ENCODE measurements at regions not wholly inside any gene's neighbourhood (a gene's known extent, or its start where the extent isn't known, plus 50 kb on each side); places are given as distances from the start of the nearest gene placed in this dataset.
"Not testable (repeated sequence)": the region's sequence is repeated elsewhere in the genome, so short reads cannot be mapped to it uniquely, and the experiment has no call there.

- no peaks in the 10 kb centered on the region for H3K27me3 ChIP-seq
- TF ChIP-seq CTCF (IDR thresholded peaks at IDR 0.05; ENCODE audit: low read depth, low read length), result no peak
- DNase-seq (ENCODE audit: low read depth in 1 of 2, low spot score in 1 of 2), result no peak
- H3K36me3 ChIP-seq, result no peaks in the 10 kb centered on the region
- H3K4me1 ChIP-seq (ENCODE audit: low read depth), result no peaks in the 10 kb centered on the region
- H3K27ac ChIP-seq, result no peak overlapping the region
- H3K9me3 ChIP-seq (ENCODE audit: low read depth), result no peaks in the 10 kb centered on the region
- no peak overlapping the region for H3K4me3 ChIP-seq
Measured at GRCh38 chr12:62009445-62009844, 250.8 kb upstream of the USP15 start.

GRCh38 chr12:62010331-62010906, 249.8 kb upstream of the USP15 start:
- H3K9me3 ChIP-seq (ENCODE audit: low read depth); H3K27ac ChIP-seq: not testable (repeated sequence)

GRCh38 chr12:62010973-62011372, 249.2 kb upstream of the USP15 start:
- not testable (repeated sequence) for H3K27me3 ChIP-seq; H3K4me1 ChIP-seq (ENCODE audit: low read depth); H3K36me3 ChIP-seq; H3K27ac ChIP-seq; H3K9me3 ChIP-seq (ENCODE audit: low read depth); DNase-seq (ENCODE audit: low read depth in 1 of 2, low spot score in 1 of 2); H3K4me3 ChIP-seq

More at GRCh38 chr12:62010331-62010906, 249.8 kb upstream of the USP15 start:
- not testable (repeated sequence) for H3K4me1 ChIP-seq (ENCODE audit: low read depth); DNase-seq (ENCODE audit: low read depth in 1 of 2, low spot score in 1 of 2); H3K4me3 ChIP-seq; H3K27me3 ChIP-seq; H3K36me3 ChIP-seq

GRCh38 chr12:62014330-62014729, 245.9 kb upstream of the USP15 start:
- no peak overlapping the region for H3K27ac ChIP-seq
- DNase-seq (ENCODE audit: low read depth in 1 of 2, low spot score in 1 of 2), result no peak
- H3K27me3 ChIP-seq, result no peaks in the 10 kb centered on the region
- no peaks in the 10 kb centered on the region for H3K9me3 ChIP-seq (ENCODE audit: low read depth)
- no peaks in the 10 kb centered on the region for H3K36me3 ChIP-seq
- no peak overlapping the region for H3K4me3 ChIP-seq
- TF ChIP-seq CTCF (IDR thresholded peaks at IDR 0.05; ENCODE audit: low read depth, low read length), result no peak
- no peaks in the 10 kb centered on the region for H3K4me1 ChIP-seq (ENCODE audit: low read depth)

- H3K27ac ChIP-seq, result no peak overlapping the region
- H3K4me1 ChIP-seq (ENCODE audit: low read depth), result no peaks in the 10 kb centered on the region
- H3K27me3 ChIP-seq, result no peaks in the 10 kb centered on the region
- H3K4me3 ChIP-seq, result no peak overlapping the region
- no peaks in the 10 kb centered on the region for H3K36me3 ChIP-seq
- no peak for DNase-seq (ENCODE audit: low read depth in 1 of 2, low spot score in 1 of 2)
- no peaks in the 10 kb centered on the region for H3K9me3 ChIP-seq (ENCODE audit: low read depth)
- TF ChIP-seq CTCF (IDR thresholded peaks at IDR 0.05; ENCODE audit: low read depth, low read length), result no peak
Measured at GRCh38 chr12:62016021-62016420, 244.2 kb upstream of the USP15 start.

GRCh38 chr12:62021808-62022207, 238.4 kb upstream of the USP15 start:
- DNase-seq (ENCODE audit: low read depth in 1 of 2, low spot score in 1 of 2), result no peak
- TF ChIP-seq CTCF (IDR thresholded peaks at IDR 0.05; ENCODE audit: low read depth, low read length), result no peak
- H3K9me3 ChIP-seq (ENCODE audit: low read depth), result no peaks in the 10 kb centered on the region

GRCh38 chr12:62028536-62028935, 231.7 kb upstream of the USP15 start:
- TF ChIP-seq CTCF (IDR thresholded peaks at IDR 0.05; ENCODE audit: low read depth, low read length), result no peak
- H3K9me3 ChIP-seq (ENCODE audit: low read depth), result no peaks in the 10 kb centered on the region
- H3K4me1 ChIP-seq (ENCODE audit: low read depth), result no peaks in the 10 kb centered on the region
- no peak overlapping the region for H3K4me3 ChIP-seq
- H3K27me3 ChIP-seq, result no peaks in the 10 kb centered on the region
- no peaks in the 10 kb centered on the region for H3K36me3 ChIP-seq
- no peak for DNase-seq (ENCODE audit: low read depth in 1 of 2, low spot score in 1 of 2)
- no peak overlapping the region for H3K27ac ChIP-seq

More at GRCh38 chr12:62021808-62022207, 238.4 kb upstream of the USP15 start:
- H3K36me3 ChIP-seq, result no peaks in the 10 kb centered on the region
- H3K4me3 ChIP-seq, result no peak overlapping the region
- no peaks in the 10 kb centered on the region for H3K27me3 ChIP-seq
- no peak overlapping the region for H3K27ac ChIP-seq
- no peaks in the 10 kb centered on the region for H3K4me1 ChIP-seq (ENCODE audit: low read depth)
